GM18858 (cell line): ENCODE measurements at regions not wholly inside any gene's neighbourhood (a gene's known extent, or its start where the extent isn't known, plus 50 kb on each side); places are given as distances from the start of the nearest gene placed in this dataset.

Source experiments
- ATAC-seq: cut with Tn5 transposase; IDR thresholded peaks from one replicate; pipeline ENCODE4 v1.9.1; 2021; ENCODE audit not compliant: unreplicated experiment

DNA sequence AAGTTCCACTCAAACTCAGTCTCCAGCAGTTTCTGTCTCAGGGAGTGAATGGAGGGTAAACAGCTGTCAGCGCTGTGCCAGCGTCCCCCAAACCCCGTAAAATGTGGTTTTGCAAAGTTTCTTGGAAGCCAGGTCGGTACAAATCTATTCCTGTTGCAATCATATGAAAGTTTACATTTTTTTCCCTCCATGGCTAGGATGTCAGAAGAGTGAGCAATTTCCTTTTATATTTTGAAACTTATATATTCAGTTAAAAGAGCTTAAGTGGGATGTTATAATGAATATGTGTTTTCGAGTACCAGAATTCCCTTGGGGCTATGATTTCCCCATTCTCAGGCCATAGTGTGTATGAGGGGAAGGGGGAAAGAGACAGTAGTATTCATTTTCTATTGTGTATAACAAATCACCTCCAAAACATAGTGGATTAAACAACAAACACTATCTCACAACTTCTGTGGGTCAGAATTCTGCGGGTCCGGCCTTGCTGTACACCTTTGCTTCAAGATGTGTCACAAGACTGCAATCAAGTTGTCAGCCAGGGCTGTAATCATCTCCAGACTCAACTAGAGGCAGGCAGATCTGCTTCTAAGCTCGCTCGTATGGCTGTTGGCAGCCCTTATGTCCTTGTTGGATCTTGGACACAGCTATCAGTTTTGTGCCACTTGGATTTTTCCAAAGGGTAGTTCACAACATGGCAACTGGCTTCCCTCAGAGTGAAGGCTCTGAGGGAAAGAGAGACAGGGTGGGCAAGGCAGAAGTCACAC, 107.4 kb downstream of the SNX18 start:
- ATAC-seq: no peak

DNA sequence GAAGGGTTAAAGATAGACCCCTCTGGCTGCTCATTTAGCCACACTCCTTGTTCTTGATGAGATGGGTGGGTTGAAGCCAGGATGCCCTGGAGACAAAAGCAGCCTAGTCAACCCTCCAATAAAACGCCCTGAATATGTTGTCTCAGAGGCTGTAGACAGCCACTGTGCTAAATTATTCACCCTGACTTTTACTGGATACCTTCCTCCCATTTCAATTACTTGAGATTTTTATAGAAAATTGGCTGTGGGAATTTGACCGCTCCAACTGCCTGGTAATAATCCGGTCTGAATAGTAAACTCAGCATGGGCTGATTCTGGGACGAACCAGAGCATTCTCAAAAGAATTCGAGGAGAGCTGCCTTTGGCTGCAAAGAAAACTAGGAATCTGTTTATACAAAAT, 104.2 kb downstream of the SNX18 start:
- no peak for ATAC-seq

DNA sequence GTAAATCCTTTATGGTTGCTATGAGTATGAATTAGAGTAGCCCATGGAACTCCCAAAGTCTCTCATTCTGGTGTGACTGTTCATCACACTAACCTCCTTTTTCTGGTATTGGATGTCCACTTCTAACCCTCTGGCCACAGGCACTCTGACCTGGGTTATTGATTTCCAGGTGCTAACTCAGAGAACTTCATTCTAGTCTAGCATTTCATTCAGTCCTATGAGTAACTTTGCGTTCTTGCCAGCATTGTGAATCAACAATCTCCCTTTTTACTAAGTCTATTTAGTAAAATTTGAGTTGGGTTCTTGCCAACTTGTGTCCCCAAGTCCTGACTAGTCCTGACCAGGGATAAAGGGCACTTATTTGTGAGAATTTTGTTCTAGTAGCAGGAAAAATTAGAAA, 103.5 kb downstream of the SNX18 start:
- ATAC-seq: no peak

DNA sequence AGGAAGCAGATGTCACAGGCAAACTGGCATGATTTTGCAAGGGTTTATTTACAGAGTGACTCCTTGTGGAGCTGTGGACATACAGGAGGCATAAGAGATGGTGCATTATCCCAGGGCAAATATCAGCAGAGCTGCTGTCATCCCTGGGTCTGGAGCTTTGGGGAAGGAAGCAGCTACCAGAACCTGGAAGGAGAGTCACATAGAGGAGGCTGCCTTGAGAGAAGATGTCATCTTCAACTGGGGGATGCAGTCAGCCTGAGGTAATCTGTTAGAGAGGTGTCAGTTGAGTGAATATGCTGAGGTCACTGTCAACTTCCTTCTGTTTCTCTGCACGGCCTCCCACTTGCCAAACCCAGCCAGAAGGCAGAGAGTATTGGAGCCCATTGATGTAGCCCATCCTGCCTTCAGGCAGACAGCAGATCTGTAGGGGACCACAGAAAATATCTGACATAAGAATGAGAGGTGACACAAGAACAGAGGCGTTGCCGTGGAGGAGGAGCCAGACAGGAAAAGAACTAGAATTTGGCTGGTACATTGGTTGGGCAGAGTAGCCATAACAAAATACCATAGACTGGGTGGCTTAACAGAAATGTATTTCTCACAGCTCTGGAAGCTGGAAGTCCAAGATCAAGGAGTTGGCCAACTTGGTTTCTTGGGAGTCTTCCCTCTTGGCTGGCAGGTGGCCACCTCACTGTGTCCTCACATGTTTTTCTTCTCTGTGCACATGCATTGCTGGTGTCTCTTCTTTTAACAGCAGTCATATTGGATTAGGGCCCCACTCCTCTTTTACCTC, 102.8 kb downstream of the SNX18 start:
- ATAC-seq: no peak

DNA sequence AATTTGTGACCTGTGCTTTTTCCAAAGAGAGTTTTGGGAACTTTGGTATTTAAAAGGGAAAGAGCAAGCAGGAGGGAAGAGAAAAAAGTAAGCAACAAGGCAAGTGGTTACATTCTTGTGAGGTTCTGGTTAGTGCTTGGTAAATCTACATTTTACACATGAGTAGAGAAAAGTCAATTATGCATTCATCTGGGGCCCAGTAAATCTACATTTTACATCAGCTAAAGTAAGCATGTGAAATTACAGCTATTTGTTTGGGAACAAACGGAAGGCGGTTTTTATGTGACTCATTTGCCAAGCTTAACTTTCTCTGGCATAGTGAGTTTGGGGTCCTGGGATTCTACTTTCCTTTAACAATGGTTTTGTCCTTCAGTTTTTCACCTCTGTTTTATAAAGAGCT, 102.2 kb downstream of the SNX18 start:
- no peak for ATAC-seq

DNA sequence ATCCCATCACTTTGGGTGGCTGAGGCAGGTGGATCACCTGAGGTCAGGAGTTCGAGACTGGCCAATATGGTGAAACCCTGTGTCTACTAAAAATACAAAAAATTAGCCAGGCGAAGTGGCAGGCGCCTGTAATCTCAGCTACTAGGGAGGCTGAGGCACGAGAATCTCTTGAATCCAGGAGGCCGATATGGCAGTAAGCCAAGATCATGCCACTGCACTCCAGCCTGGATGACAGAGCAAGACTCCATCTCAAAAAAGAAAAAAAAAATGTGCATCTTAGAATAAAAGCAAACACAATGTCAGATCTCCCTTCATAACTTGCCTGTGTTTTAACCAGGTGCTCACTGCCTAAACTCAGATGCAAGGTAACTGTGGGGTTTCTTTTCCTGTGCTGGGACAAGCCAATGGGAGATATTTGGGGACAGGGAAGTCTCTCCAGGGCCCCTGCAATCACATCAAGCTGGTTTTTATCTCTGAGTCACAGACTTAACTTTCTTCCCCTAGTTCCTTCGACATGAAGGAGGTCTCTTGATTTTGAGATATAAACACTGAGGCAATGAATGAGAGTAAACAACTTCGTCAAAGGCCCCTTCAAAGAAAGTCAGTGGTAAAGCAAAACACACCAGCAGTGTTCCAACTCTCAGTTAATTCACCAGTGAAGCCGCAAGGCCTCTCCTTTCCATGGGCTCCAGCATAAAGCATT, 99.1 kb downstream of the SNX18 start:
- no peak for ATAC-seq

DNA sequence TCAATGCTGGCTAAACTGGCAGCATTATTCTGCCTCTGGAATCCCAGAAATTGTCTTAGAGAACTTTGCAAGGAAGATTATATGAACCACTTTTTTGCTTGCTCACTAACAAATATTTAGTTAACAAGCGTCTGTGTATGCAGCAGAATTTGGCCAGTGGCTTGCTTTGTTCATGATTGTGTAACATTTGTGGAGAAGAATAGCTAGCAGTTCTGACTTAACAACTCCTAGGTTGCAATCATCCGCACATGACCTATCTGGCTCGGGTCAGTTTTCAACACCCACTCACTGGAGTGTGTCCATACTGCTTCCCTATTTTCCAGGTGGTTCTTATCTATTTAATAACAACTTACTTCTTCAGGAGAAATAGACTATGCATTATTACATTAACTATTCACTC, 98.5 kb downstream of the SNX18 start:
- no peak for ATAC-seq

DNA sequence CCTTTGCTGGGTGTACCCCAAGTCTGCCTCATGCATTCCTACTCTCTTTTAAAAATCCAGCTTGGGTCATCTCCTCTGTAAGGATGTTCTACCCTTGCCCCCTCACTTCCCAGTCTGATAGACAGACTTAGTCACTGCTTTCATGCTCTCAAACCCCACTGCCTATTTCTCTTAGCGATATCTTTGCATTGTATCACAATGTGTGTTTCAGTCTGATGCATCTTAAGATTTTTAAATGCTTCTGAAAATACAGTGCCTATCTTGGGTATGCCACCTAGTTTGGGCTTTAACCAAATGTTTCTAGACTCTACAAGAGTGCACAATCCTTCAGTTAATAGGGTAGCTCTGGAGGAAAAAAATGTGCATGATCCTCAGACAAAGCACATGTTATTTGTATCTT, 97.8 kb downstream of the SNX18 start:
- no peak for ATAC-seq

DNA sequence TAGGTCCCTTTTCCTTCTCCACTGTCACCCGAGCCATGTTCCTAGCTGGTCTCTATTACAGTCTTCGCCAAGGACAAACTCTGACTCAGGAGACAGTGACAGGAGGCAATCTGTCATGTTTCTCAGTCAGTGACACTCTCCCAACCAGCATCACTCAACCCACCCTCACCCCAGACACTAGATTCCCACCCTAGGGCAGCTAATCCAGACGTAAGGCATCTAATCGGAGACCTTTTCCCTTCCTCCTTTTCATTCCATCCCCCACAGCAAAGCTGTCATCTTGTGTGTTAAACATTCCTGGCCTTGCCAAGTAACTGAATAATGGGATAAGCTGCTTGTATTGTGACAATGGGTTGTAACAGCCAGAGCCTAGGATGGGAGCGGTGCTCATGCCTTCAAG, 95.2 kb downstream of the SNX18 start:
- no peak for ATAC-seq

DNA sequence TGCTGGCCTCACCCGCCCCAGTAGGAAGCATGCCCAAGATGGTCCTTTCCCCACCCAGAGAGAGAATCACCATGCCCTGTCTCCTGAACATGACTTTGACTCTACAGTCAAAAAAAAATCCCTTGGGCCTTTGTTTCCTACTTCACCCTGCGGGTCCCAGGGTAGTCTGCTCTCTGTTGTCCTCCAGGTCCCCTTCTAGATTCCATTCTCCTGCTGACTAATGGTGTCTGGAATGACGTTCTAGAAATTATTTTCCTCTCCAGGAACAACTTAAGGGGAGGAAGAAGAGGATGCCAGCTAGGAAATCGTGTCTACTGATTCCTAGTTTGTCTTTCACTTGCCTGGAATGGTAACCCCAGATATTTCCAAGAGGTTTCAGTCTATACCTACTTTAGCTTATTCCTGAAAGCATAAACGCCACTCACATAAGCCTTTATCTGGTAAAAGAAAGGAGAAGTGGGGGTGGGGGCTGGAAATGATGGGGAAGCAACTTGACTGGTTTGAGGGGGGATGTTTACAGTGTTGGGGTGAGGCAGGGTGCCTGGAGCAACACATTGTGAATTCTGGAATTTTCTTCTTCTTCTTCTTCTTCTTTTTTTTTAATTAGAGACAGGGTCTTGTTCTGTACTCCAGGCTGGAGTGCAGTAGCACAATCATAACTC, 93.9 kb downstream of the SNX18 start:
- ATAC-seq: no peak

DNA sequence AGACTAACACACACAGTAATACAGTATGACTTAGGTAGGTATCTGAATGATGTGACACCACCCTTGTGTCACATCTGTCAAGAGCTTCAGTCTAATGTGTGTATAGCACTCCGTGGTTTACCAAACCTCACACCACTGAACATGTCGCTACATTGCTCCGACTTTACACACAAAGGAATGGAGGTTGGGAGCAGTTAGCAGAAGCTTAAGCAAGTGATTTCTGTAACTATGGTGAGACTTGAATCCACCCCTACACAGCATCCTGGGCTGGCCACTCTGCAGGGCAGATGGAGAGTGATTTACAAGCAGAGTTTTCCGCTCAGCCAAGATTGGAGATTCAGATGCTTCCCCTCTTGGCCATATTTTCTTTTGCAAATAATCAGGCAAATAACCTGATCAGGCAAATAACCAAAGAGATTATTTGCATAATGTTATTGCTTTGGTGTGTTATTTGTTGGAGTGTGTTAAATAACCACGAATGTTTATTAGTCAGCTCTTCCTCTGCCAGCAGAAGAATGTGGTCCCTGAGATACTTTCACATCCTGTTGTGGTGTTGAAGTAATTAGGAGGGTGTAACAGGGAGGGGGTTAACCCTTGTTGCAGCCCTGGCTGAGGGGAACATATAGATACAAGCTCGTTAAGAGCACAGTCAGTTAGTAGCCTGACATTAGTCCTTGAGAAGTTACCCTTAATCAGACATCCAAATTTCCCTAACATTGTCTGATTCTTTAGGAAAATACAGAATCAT, 92.8 kb downstream of the SNX18 start:
- ATAC-seq: peak; percentile 98

DNA sequence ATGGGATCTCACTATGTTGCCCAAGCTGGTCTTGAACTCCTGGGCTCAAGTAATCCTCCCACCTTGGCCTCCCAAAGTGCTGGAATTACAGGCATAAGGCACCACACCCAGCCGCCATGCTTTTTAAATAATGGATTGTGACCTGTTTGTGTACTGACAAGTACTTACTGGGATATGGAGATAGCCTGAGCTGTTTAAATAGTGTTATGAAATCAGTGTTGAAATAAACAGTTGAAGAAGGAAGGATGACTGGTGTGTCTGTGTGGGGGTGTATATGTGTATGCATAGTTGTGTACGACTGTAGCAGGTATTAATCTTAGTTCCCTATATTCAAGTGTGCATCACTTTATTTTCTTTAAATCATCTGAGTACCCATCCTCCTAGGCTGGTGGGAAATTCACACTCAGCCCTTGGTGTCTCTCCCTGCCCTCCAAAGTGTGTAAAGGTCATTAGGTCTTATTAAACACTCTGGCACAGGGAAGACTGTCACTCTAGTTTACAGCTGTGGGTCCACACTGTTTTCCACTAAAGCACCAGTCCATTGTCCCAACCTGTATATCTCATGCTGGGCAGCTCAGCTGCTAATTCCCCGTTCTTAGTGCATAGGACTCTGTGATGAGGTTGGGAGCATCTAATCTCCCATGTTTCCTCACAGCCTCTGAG, 91.0 kb downstream of the SNX18 start:
- ATAC-seq: no peak

DNA sequence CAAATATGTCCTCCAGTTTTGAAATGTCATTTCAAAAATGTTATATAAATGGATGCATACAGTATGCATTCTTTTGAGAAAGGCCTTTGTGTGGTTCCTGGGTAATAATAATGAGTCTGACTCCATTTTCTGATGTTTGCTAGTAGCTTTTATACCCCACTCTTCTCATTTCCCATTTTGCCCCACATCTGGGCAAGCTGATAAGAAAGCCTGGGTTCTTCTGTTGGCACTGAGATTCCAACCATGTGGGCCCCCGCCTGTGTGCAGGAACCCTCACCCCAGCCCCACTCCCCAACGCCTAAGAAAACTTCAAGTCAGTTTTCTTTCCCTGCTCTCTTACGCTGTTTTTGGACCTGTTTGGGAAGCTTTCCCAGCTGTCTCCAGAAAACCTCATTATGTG, 89.4 kb downstream of the SNX18 start:
- ATAC-seq: no peak

DNA sequence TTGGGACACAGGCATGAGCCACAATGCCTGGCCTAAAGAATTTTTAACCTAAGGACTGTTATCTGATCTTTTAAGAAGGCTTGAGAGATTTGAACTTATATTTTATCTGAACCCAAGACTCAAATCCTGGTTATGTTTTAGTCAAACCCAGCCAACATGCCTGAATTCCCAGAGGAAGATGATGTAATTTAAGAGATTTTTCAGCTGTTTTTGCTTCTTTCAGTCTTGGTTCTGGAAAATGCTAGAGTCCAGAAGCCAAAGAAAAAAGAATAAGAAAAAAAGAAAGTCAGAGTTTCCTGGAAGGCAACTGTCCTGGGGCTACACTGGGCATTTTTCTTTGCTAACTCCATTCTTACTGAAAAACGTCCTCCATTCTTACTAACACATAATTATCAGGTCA, 85.8 kb downstream of the SNX18 start:
- ATAC-seq: no peak

DNA sequence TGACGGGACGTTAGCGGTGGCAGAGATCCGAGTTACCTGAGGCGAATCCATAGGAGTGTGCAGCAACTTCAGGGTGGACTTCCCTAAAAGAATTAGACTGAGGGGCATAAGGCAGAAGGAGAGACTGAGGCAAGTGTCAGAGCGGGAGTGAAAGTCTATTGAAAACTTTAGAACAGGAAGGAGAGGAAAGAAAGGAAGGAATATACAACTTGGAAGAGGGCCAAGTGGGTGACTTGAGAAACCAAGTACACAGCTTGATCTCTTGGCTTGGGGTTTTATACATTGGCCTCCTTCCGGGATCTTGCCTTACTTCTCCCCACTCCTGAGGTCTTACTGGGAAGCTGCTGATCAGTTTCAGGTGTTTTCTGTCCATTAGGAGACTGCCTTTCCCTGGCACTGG, 84.9 kb downstream of the SNX18 start:
- no peak for ATAC-seq

DNA sequence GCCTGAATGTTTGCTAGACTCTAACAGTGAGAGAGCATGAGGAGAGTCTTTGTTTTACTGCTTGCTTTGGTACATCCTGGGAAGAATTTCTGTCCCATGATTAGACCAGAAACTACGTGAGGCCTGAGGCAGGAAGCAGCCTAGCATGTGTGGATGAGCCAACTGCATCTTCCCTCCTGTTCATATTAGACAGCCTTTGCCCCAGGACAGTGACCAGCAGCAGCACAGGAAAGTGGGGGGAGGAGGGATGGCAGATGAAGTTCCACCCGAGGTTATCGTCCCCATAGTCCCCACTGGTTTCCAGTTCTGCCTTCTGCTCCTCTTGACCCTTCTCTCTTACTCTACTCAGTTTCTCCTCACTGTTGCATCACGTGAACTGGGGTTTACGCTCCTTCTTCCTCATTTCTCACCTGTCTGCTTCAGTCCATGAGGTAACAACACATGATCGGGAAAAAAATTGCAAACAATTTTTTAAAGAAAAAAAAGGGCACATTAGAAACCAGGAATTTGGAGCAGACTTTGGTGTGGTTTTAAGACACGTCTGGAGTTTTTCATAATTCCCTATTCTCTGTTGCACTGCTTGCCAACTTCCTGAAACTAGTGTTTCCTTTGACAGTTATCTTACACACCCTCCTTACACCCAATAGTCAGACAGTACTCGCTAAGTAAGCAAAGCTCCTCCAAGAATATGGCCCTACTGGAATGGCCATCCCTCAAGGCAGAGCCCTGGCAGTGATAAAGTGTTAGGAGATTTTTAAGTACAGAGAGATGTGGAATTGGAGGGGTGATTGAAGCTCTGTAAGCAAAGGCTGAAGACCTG, 84.1 kb downstream of the SNX18 start:
- ATAC-seq: no peak
